ENCODE measurements at regions not wholly inside any gene's neighbourhood (a gene's known extent, or its start where the extent isn't known, plus 50 kb on each side); places are given as distances from the start of the nearest gene placed in this dataset.

GRCh38 chr5:115686738-115687074 lies 60.9 kb upstream of the TMED7 start:
- H2AFZ ChIP-seq (ENCODE audit: low read length): no peak overlapping the region
- H3K4me1 ChIP-seq (ENCODE audit: insufficient read depth, low read length): 0 out of 2 replicates have a peak, but pooled peaks cover 3% of the 10 kb centered on the region
- no peak overlapping the region for H3K14ac ChIP-seq (ENCODE audit: insufficient read depth, low read length)
- no peaks in the 10 kb centered on the region for H3K79me2 ChIP-seq (ENCODE audit: insufficient read depth, low read length)
- H4K8ac ChIP-seq (replicated peaks; ENCODE audit: insufficient read length, low read depth, low read length): no peak overlapping the region
- Mint-ChIP-seq H3K4me1 (peaks cover 22 to 23% of the 10 kb centered on the region in 2 experiments), H3K27ac (no peak overlapping the region), H3K27me3 (ENCODE audit: low read depth) (no peaks in the 10 kb centered on the region), H3K9me3 (peaks cover 2 to 13% of the 10 kb centered on the region in 2 experiments; a peak in 4 of 5 replicates), H3K36me3 (ENCODE audit: insufficient read depth in 1 of 3, low read depth in 3 of 3) (peaks cover 0 to 1% (median 0%) of the 10 kb centered on the region in 3 experiments; a peak in 2 of 7 replicates), H3K4me3 (no peak overlapping the region)
- no peaks in the 10 kb centered on the region for H4K20me1 ChIP-seq (ENCODE audit: control insufficient read depth, insufficient read depth, insufficient read length)
- H2BK5ac ChIP-seq (ENCODE audit: insufficient read length, low read length): no peak overlapping the region
- TF ChIP-seq CTCF (conservative IDR thresholded peaks at IDR 0.05): no peak
- no peak overlapping the region for H2BK20ac ChIP-seq (ENCODE audit: low read depth, low read length, poor library complexity, severe bottlenecking)
- H3K23ac ChIP-seq (ENCODE audit: insufficient read length, low read depth, low read length): no peak overlapping the region
- H3K27me3 ChIP-seq (ENCODE audit: insufficient read depth, low read length): no peaks in the 10 kb centered on the region
- no peak overlapping the region for H4K91ac ChIP-seq (ENCODE audit: insufficient read length, low read depth, low read length)
- H3K18ac ChIP-seq (ENCODE audit: insufficient read length, low read depth, low read length): no peak overlapping the region
- H3K9ac ChIP-seq (ENCODE audit: extremely low read depth, insufficient read length, low read length): no peak overlapping the region
- H2AK5ac ChIP-seq (ENCODE audit: insufficient read length, low read length): no peak overlapping the region
- no CpG with 5 or more reads among the region's 1 CpG for WGBS (ENCODE audit: extremely low coverage, insufficient read length, low lambda C conversion rate)
- H3K27ac ChIP-seq (ENCODE audit: insufficient read length, low read depth, low read length): no peak overlapping the region
- no peak overlapping the region for H3K4ac ChIP-seq (ENCODE audit: low read depth, low read length)
- H2BK120ac ChIP-seq (ENCODE audit: low read depth, low read length, poor library complexity, severe bottlenecking): no peak overlapping the region
- H3K56ac ChIP-seq (ENCODE audit: insufficient read length, low read depth, low read length): no peak overlapping the region
- no peak overlapping the region for H4K5ac ChIP-seq (ENCODE audit: insufficient read length, low read depth, low read length)
- H3K79me1 ChIP-seq (ENCODE audit: insufficient read depth, low read depth, low read length, poor library complexity, severe bottlenecking): no peaks in the 10 kb centered on the region
- no peak overlapping the region for H3K4me2 ChIP-seq (ENCODE audit: insufficient read depth, insufficient read length, low read length)
- H3K23me2 ChIP-seq (ENCODE audit: insufficient read length, low read depth, low read length, poor library complexity, severe bottlenecking): no peaks in the 10 kb centered on the region
- no peak overlapping the region for H2BK15ac ChIP-seq (ENCODE audit: low read depth, low read length)
- DNase-seq: no peak
- no peaks in the 10 kb centered on the region for H3K9me3 ChIP-seq (ENCODE audit: control insufficient read depth, low read depth, low read length)
- no peak overlapping the region for H2BK12ac ChIP-seq (ENCODE audit: insufficient read length, low read depth, low read length)
- H3T11ph ChIP-seq (ENCODE audit: low read length): no peak overlapping the region

Measured in H9 (cell line).